K562 (cell line): ENCODE measurements at regions not wholly inside any gene's neighbourhood (a gene's known extent, or its start where the extent isn't known, plus 50 kb on each side); places are given as distances from the start of the nearest gene placed in this dataset.

Source experiments
- ARID3A ChIP-seq: IDR thresholded peaks from 2 replicates; pipeline ENCODE4 v1.6.1; 2012; ENCODE audit warnings: low read depth, low read length, improper control_type of control experiment, borderline replicate concordance
- BRCA1 ChIP-seq, 2 experiments: fragments of 450-650 bp in 1 of 2; sonication (generic) in 1 of 2; formaldehyde crosslinking in 1 of 2; IDR thresholded peaks; 2 replicates each; pipeline versions ENCODE4 v1.5.0 to v1.6.1; 2017 to 2020; ENCODE audit warnings: mild to moderate bottlenecking in 1 of 2, missing genetic modification reagents in 1 of 2
- EP300 ChIP-seq: IDR thresholded peaks from 2 replicates; pipeline ENCODE4 v1.6.1; 2012; ENCODE audit warnings: low read length, improper control_type of control experiment
- FOXK2 ChIP-seq, 2 experiments: fragments of 450-650 bp; IDR thresholded peaks in 1 of 2; conservative IDR thresholded peaks in 1 of 2; 2 replicates each; pipeline ENCODE4 v1.6.1; 2016; ENCODE audit warnings: low read depth in 2 of 2, mild to moderate bottlenecking in 1 of 2
- MAFF ChIP-seq: IDR thresholded peaks from 2 replicates; pipeline ENCODE4 v1.6.1; 2012; ENCODE audit warnings: low read length, improper control_type of control experiment
- MAZ ChIP-seq, 2 experiments: fragments of 450-650 bp in 1 of 2; sonication (generic) in 1 of 2; formaldehyde crosslinking; IDR thresholded peaks in 1 of 2; conservative IDR thresholded peaks in 1 of 2; 2 replicates each; pipeline versions ENCODE4 v1.4.0 to v1.5.0; 2020; ENCODE audit warnings: mild to moderate bottlenecking in 1 of 2, missing genetic modification reagents in 1 of 2
- NFYB ChIP-seq: IDR thresholded peaks from 2 replicates; pipeline ENCODE4 v1.6.1; 2011; ENCODE audit warnings: mild to moderate bottlenecking, moderate library complexity; ENCODE audit not compliant: insufficient read length; ENCODE audit errors: extremely low read depth
- POLR2A ChIP-seq: fragments of 450-650 bp; conservative IDR thresholded peaks from 2 replicates; pipeline ENCODE4 v1.6.1; 2016
- POLR3G ChIP-seq: IDR thresholded peaks from 2 replicates; pipeline ENCODE4 v1.6.1; 2011; ENCODE audit not compliant: insufficient read length, insufficient replicate concordance; ENCODE audit errors: extremely low read depth
- ZNF766 ChIP-seq: fragments of 200-800 bp; sonication (Bioruptor generic); conservative IDR thresholded peaks from 2 replicates; pipeline ENCODE4 v1.6.1; 2016; ENCODE audit warnings: missing genetic modification characterization, missing compliant biosample characterization
- ZNF830 ChIP-seq: fragments of 250-450 bp; sonication (Bioruptor Pico); IDR thresholded peaks from 2 replicates; pipeline ENCODE4 v1.5.0; 2021; ENCODE audit warnings: mild to moderate bottlenecking

DNA sequence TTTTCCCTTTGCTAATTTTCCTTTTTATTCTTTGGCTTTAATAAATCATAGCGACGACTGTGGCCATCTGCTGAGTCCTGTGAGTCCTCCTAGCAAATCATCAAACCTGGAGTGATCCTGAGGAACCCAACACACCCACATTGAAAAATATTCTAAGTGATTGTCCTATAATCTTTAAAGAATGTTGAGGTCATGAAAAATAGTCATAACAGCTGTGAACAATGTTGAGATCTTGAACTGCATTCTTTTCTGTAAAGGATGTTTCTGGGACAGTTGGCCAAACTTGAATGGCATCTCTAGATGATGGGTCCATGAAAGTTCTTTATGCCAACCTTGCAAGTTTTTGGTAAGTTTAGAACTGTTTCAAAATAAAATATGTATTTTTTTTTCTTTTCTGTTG lies 53.2 kb upstream of the ADAM23 start:
- TF ChIP-seq POLR2A, result no peak
- TF ChIP-seq ZNF830 (CRISPR knock-in tag), result no peak
- TF ChIP-seq MAFF, result no peak
- no peak for TF ChIP-seq MAZ (CRISPR knock-in tag; conservative IDR thresholded peaks at IDR 0.05 in 1 of 2, IDR thresholded peaks at IDR 0.05 in 1 of 2)
- TF ChIP-seq NFYB, result no peak
- no peak for TF ChIP-seq ARID3A
- no peak for TF ChIP-seq EP300
- TF ChIP-seq FOXK2 (conservative IDR thresholded peaks at IDR 0.05 in 1 of 2, IDR thresholded peaks at IDR 0.05 in 1 of 2; ENCODE audit: low read depth in 2 of 2), result no peak
- no peak for TF ChIP-seq ZNF766
- TF ChIP-seq POLR3G, result no peak
- TF ChIP-seq BRCA1 (IDR thresholded peaks at IDR 0.05), result no peak
- no peak for TF ChIP-seq BRCA1 (CRISPR knock-in tag; IDR thresholded peaks at IDR 0.05)
